H9 (cell line): ENCODE measurements at regions not wholly inside any gene's neighbourhood (a gene's known extent, or its start where the extent isn't known, plus 50 kb on each side); places are given as distances from the start of the nearest gene placed in this dataset.

Experiments used
- DNase-seq: peaks from one replicate; pipeline ENCODE4 v3.0.0-alpha.2; 2017
- H2AFZ ChIP-seq: one replicate; pipeline ENCODE4 v1.6.1; 2013; ENCODE audit warnings: mild to moderate bottlenecking, low read length, control low read depth, moderate library complexity
- H2AK5ac ChIP-seq: 2 replicates; pipeline ENCODE4 v1.6.1; 2013; ENCODE audit warnings: low read length, control low read depth, mixed read lengths; ENCODE audit not compliant: insufficient read length
- H2BK120ac ChIP-seq: one replicate; pipeline ENCODE4 v1.6.1; 2013; ENCODE audit warnings: low read depth, mild to moderate bottlenecking, low read length, control low read depth, inconsistent platforms; ENCODE audit not compliant: poor library complexity, severe bottlenecking
- H2BK12ac ChIP-seq: 2 replicates; pipeline ENCODE4 v1.6.1; 2013; ENCODE audit warnings: low read length, control low read depth, mixed read lengths, low read depth; ENCODE audit not compliant: insufficient read length
- H2BK15ac ChIP-seq: 2 replicates; pipeline ENCODE4 v1.6.1; 2013; ENCODE audit warnings: low read depth, low read length, control low read depth
- H2BK20ac ChIP-seq: one replicate; pipeline ENCODE4 v1.6.1; 2013; ENCODE audit warnings: low read depth, mild to moderate bottlenecking, low read length, control low read depth, inconsistent platforms; ENCODE audit not compliant: poor library complexity, severe bottlenecking
- H2BK5ac ChIP-seq: 2 replicates; pipeline ENCODE4 v1.6.1; 2013; ENCODE audit warnings: low read length, control low read depth, mixed read lengths; ENCODE audit not compliant: insufficient read length
- H3K14ac ChIP-seq: 2 replicates; pipeline ENCODE4 v1.6.1; 2013; ENCODE audit warnings: low read length, control low read depth; ENCODE audit not compliant: insufficient read depth
- H3K18ac ChIP-seq: 2 replicates; pipeline ENCODE4 v1.6.1; 2013; ENCODE audit warnings: low read depth, mild to moderate bottlenecking, mixed read lengths, low read length, control low read depth; ENCODE audit not compliant: insufficient read length
- H3K23ac ChIP-seq: 2 replicates; pipeline ENCODE4 v1.6.1; 2013; ENCODE audit warnings: low read length, control low read depth, mixed read lengths, low read depth; ENCODE audit not compliant: insufficient read length
- H3K23me2 ChIP-seq: 2 replicates; pipeline ENCODE4 v1.6.1; 2013; ENCODE audit warnings: low read depth, mild to moderate bottlenecking, mixed read lengths, low read length, control low read depth; ENCODE audit not compliant: insufficient read length, poor library complexity, severe bottlenecking
- H3K27ac ChIP-seq: 2 replicates; pipeline ENCODE4 v1.5.1; 2013; ENCODE audit warnings: low read length, control low read depth, mixed read lengths, low read depth; ENCODE audit not compliant: insufficient read length
- H3K27me3 ChIP-seq: 2 replicates; pipeline ENCODE4 v1.6.1; 2013; ENCODE audit warnings: low read length, control low read depth, inconsistent platforms; ENCODE audit not compliant: insufficient read depth
- H3K4ac ChIP-seq: 2 replicates; pipeline ENCODE4 v1.6.1; 2013; ENCODE audit warnings: low read depth, mild to moderate bottlenecking, control low read depth, inconsistent platforms, low read length, moderate library complexity
- H3K4me1 ChIP-seq: 2 replicates; pipeline ENCODE4 v1.6.1; 2013; ENCODE audit warnings: low read length, control low read depth, inconsistent platforms; ENCODE audit not compliant: insufficient read depth
- H3K4me2 ChIP-seq: 2 replicates; pipeline ENCODE4 v1.6.1; 2013; ENCODE audit warnings: low read length, control low read depth, mixed read lengths; ENCODE audit not compliant: insufficient read length, insufficient read depth
- H3K56ac ChIP-seq: 2 replicates; pipeline ENCODE4 v1.6.1; 2013; ENCODE audit warnings: low read depth, mild to moderate bottlenecking, mixed read lengths, low read length, control low read depth; ENCODE audit not compliant: insufficient read length
- H3K79me1 ChIP-seq: 2 replicates; pipeline ENCODE4 v1.6.1; 2013; ENCODE audit warnings: low read depth, mild to moderate bottlenecking, moderate library complexity, low read length, control low read depth, inconsistent platforms; ENCODE audit not compliant: insufficient read depth, poor library complexity, severe bottlenecking
- H3K79me2 ChIP-seq: 2 replicates; pipeline ENCODE4 v1.6.1; 2013; ENCODE audit warnings: low read length, control low read depth, inconsistent platforms; ENCODE audit not compliant: insufficient read depth
- H3K9ac ChIP-seq: 2 replicates; pipeline ENCODE4 v1.6.1; 2013; ENCODE audit warnings: low read length, control low read depth, mixed read lengths; ENCODE audit not compliant: insufficient read length; ENCODE audit errors: extremely low read depth
- H3K9me3 ChIP-seq: one replicate; pipeline ENCODE4 v1.6.1; 2013; ENCODE audit warnings: low read depth, low read length, inconsistent platforms; ENCODE audit not compliant: control insufficient read depth
- H3T11ph ChIP-seq: one replicate; pipeline ENCODE4 v1.6.1; 2013; ENCODE audit warnings: mild to moderate bottlenecking, low read length, control low read depth, inconsistent platforms
- H4K20me1 ChIP-seq: one replicate; pipeline ENCODE4 v1.6.1; 2013; ENCODE audit not compliant: control insufficient read depth, insufficient read length, insufficient read depth
- H4K5ac ChIP-seq: 2 replicates; pipeline ENCODE4 v1.6.1; 2013; ENCODE audit warnings: low read depth, mild to moderate bottlenecking, mixed read lengths, low read length, control low read depth; ENCODE audit not compliant: insufficient read length
- H4K8ac ChIP-seq: replicated peaks from 2 replicates; pipeline ENCODE4 v1.6.1; 2013; ENCODE audit warnings: low read length, control low read depth, mixed read lengths, low read depth; ENCODE audit not compliant: insufficient read length
- H4K91ac ChIP-seq: 2 replicates; pipeline ENCODE4 v1.6.1; 2013; ENCODE audit warnings: low read depth, mild to moderate bottlenecking, moderate library complexity, mixed read lengths, low read length, control low read depth; ENCODE audit not compliant: insufficient read length
- H3K27ac Mint-ChIP-seq, 3 experiments: 2 replicates in 2 of 3; 3 replicates in 1 of 3; pipeline ENCODE4 v1.8.0; 2020 to 2021; ENCODE audit warnings: mixed read lengths in 3 of 3, mild to moderate bottlenecking in 1 of 3, moderate library complexity in 1 of 3
- H3K27me3 Mint-ChIP-seq: 2 replicates; pipeline ENCODE4 v1.8.0; 2021; ENCODE audit warnings: low read depth, mild to moderate bottlenecking, moderate library complexity, mixed read lengths
- H3K36me3 Mint-ChIP-seq, 3 experiments: 2 replicates in 2 of 3; 3 replicates in 1 of 3; pipeline ENCODE4 v1.8.0; 2020 to 2021; ENCODE audit warnings: low read depth in 3 of 3, mixed read lengths in 3 of 3; ENCODE audit not compliant: insufficient read depth in 1 of 3
- H3K4me1 Mint-ChIP-seq, 2 experiments: 2 replicates each; pipeline ENCODE4 v1.8.0; 2020; ENCODE audit warnings: mixed read lengths in 2 of 2
- H3K4me3 Mint-ChIP-seq, 2 experiments: 2 replicates in 1 of 2; 3 replicates in 1 of 2; pipeline ENCODE4 v1.8.0; 2020 to 2021; ENCODE audit warnings: mild to moderate bottlenecking in 2 of 2, mixed read lengths in 2 of 2, moderate library complexity in 1 of 2
- H3K9me3 Mint-ChIP-seq, 2 experiments: 2 replicates in 1 of 2; 3 replicates in 1 of 2; pipeline ENCODE4 v1.8.0; 2020; ENCODE audit warnings: mild to moderate bottlenecking in 2 of 2, mixed read lengths in 2 of 2, moderate library complexity in 1 of 2
- CTCF ChIP-seq: fragments of 200-600 bp; sonication (generic); conservative IDR thresholded peaks from 3 replicates; pipeline ENCODE4 v1.8.0; 2021; ENCODE audit warnings: antibody characterized with exemption, mild to moderate bottlenecking
- WGBS: extraction: QIAGEN DNeasy Blood & Tissue Kit; methylation state at CpG from one replicate; pipeline ENCODE4 v1.1.7; 2013; ENCODE audit warnings: missing lambda C conversion rate, low lambda C conversion rate, mixed read lengths; ENCODE audit not compliant: insufficient read length; ENCODE audit errors: extremely low coverage; 5-methylcytosine and 5-hydroxymethylcytosine counted together

GRCh38 chr3:24591661-24592555, 97.3 kb upstream of the THRB start:
- Histone ChIP-seq H3K4me1 (no peaks in the 10 kb centered on the region), H2BK5ac (no peak overlapping the region), H2BK120ac (no peak overlapping the region), H3K56ac (no peak overlapping the region), H4K91ac (no peak overlapping the region), H3K4me2 (no peak overlapping the region), H3K23me2 (no peaks in the 10 kb centered on the region), H3K79me2 (no peaks in the 10 kb centered on the region), H3K14ac (no peak overlapping the region), H3K27me3 (no peaks in the 10 kb centered on the region), H2AK5ac (no peak overlapping the region), H3K23ac (no peak overlapping the region), H2BK15ac (no peak overlapping the region), H3K9ac (no peak overlapping the region), H4K5ac (no peak overlapping the region), H3K9me3 (no peaks in the 10 kb centered on the region), H3K79me1 (no peaks in the 10 kb centered on the region), H3K18ac (no peak overlapping the region), H3K4ac (no peak overlapping the region), H3T11ph (no peak overlapping the region), H4K20me1 (no peaks in the 10 kb centered on the region), H2AFZ (no peak overlapping the region), H2BK12ac (no peak overlapping the region), H4K8ac (no peak overlapping the region), H2BK20ac (no peak overlapping the region), H3K27ac (no peak overlapping the region)
- Mint-ChIP-seq H3K4me3 (no peak overlapping the region), H3K9me3 (no peaks in the 10 kb centered on the region), H3K4me1 (peaks cover 0 to 4% of the 10 kb centered on the region in 2 experiments; a peak in 3 of 4 replicates), H3K36me3 (no peaks in the 10 kb centered on the region), H3K27ac (no peak overlapping the region; a peak in 1 of 7 replicates), H3K27me3 (no peaks in the 10 kb centered on the region)
- TF ChIP-seq CTCF = no peak
- no CpG with 5 or more reads among the region's 5 CpGs for WGBS
- no peak for DNase-seq
